Activated CD4-positive, alpha-beta memory T cell treated with anti-CD3 and anti-CD28 coated beads for 36 hours (primary cell): ENCODE measurements at regions not wholly inside any gene's neighbourhood (a gene's known extent, or its start where the extent isn't known, plus 50 kb on each side); places are given as distances from the start of the nearest gene placed in this dataset.

ENCODE experiments used
- CTCF ChIA-PET: fragments of 350-600 bp; sonication (Branson Sonifier 250); formaldehyde crosslinking; loops from one replicate; lab custom pipeline; 2021; ENCODE audit warnings: antibody characterized with exemption, inconsistent platforms; lab: Charles Lee
- POLR2A ChIA-PET: fragments of 350-600 bp; sonication (Branson Sonifier 250); formaldehyde crosslinking; loops from one replicate; lab custom pipeline; 2021; ENCODE audit warnings: antibody characterized with exemption; lab: Charles Lee
- DNase-seq: peaks from one replicate; pipeline ENCODE4 v3.0.0-alpha.2; 2020
- H3K27ac Mint-ChIP-seq: one replicate; pipeline ENCODE4 v1.8.0; 2021; ENCODE audit warnings: mixed read lengths
- H3K27me3 Mint-ChIP-seq: one replicate; pipeline ENCODE4 v1.8.0; 2021; ENCODE audit warnings: mixed read lengths
- H3K36me3 Mint-ChIP-seq: one replicate; pipeline ENCODE4 v1.8.0; 2021; ENCODE audit warnings: mixed read lengths
- H3K4me1 Mint-ChIP-seq: one replicate; pipeline ENCODE4 v1.8.0; 2021; ENCODE audit warnings: low read depth, mixed read lengths
- H3K4me3 Mint-ChIP-seq: one replicate; pipeline ENCODE4 v1.8.0; 2021; ENCODE audit warnings: mild to moderate bottlenecking, mixed read lengths
- H3K9me3 Mint-ChIP-seq: one replicate; pipeline ENCODE4 v1.8.0; 2021; ENCODE audit warnings: mixed read lengths
- intact Hi-C: fragments of 100-400 bp; cut with micrococcal nuclease; formaldehyde crosslinking; loops from one replicate; pipeline ENCODE4 v1.15.1; 2023

- ChIA-PET CTCF (no interaction called here), POLR2A (no interaction called here)
- H3K4me1 Mint-ChIP-seq: no peaks in the 10 kb centered on the region
- no peak for DNase-seq
- no peak overlapping the region for H3K27ac Mint-ChIP-seq
- intact Hi-C loops: no loop called here
- no peak overlapping the region for H3K4me3 Mint-ChIP-seq
- H3K36me3 Mint-ChIP-seq: no peaks in the 10 kb centered on the region
- no peaks in the 10 kb centered on the region for H3K9me3 Mint-ChIP-seq
- H3K27me3 Mint-ChIP-seq: peaks cover 15% of the 10 kb centered on the region
Observed at GRCh38 chr4:89625599-89626293, 211.2 kb downstream of the SNCA start.

DNA sequence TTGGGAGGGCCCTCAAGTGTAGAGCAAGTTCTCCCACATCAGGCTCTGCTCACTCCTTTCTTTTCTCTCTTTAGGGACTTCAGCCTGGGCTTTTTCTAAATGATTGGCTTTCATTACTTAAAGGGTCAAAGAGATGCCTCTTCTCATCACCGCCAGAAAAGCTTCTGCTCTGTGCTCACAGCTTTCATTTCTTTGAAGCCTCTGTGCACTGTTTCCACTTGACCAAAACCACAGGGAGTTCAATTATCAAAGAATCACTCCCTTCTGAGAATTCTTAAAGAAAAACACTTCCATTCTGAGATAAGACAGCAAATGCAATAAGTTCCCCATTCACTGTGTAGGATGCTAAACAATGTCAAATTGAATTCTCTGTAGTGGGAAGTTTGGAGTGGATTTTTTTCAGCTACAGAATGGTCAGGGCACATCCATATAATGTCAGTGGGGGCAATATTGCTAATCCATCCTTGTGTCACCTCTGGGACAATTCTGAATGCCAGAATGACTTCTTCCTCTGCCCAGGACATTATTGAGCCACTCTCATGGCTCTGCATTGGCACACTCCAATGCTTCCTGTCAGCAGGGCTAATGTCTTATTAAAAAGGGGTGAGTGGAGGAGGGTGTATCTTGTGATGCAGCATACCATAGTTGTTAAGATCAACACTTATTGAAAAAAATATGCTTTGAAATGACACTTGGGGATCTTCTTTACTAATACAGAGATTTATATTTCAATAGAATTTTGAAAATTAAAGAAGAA is 217.6 kb downstream of the SNCA start:
- peaks cover 18% of the 10 kb centered on the region for H3K4me1 Mint-ChIP-seq
- intact Hi-C loops: no loop called here
- ChIA-PET CTCF (no interaction called here), POLR2A (no interaction called here)
- no peak overlapping the region for H3K4me3 Mint-ChIP-seq
- no peaks in the 10 kb centered on the region for H3K27me3 Mint-ChIP-seq
- H3K9me3 Mint-ChIP-seq: no peaks in the 10 kb centered on the region
- H3K27ac Mint-ChIP-seq: peak overlapping the region; percentile 48
- no peaks in the 10 kb centered on the region for H3K36me3 Mint-ChIP-seq
- no peak for DNase-seq

GRCh38 chr4:89618151-89618550 is 218.8 kb downstream of the SNCA start:
- Mint-ChIP-seq H3K4me3 (no peak overlapping the region), H3K4me1 (peaks cover 18% of the 10 kb centered on the region), H3K27me3 (no peaks in the 10 kb centered on the region), H3K36me3 (no peaks in the 10 kb centered on the region), H3K9me3 (no peaks in the 10 kb centered on the region), H3K27ac (no peak overlapping the region)
- ChIA-PET POLR2A (no interaction called here), CTCF (no interaction called here)
- intact Hi-C loops: no loop called here
- DNase-seq: no peak

DNA sequence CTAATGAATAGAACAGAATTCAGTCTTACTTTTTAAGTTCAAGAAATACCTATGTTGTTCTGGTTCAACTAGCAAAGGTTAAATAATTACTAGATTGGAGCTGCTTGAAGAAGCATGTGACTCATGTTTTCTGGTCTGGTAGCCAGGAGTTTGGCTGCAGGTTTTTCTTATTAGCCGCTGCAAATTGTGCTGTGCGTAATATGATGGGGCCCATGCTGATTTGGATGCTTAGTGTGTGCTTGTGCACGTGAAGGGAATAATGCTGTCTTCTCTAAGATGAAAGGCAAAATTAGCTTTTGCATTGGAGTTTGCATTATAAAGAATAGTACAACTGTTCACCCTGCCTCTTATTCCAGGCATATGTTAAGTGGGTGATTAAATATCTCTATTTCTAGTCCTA is 219.6 kb downstream of the SNCA start:
- Mint-ChIP-seq H3K36me3 (no peaks in the 10 kb centered on the region), H3K4me3 (no peak overlapping the region), H3K4me1 (peaks cover 20% of the 10 kb centered on the region), H3K9me3 (no peaks in the 10 kb centered on the region), H3K27me3 (no peaks in the 10 kb centered on the region), H3K27ac (no peak overlapping the region)
- DNase-seq: no peak
- POLR2A ChIA-PET: no interaction called here
- CTCF ChIA-PET: no interaction called here
- intact Hi-C loops: no loop called here

DNA sequence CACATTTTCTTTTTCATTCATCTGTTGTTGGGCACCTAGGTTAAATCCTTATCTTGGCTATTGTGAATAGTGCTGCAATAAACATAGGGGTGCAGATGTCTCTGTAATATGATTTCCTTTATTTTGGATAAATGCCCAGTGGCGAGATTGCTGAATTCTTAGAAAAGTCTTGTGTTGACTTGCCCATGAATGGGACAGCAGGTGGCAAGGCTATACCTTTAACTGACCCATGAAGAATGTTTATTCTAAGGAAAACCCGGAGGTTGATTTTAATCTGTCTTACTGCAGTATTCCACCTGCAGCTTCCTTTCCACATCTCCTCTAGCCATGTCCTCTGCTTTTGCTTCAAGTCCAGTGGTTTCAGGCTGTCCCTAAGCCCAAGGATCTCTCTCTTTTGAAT is 220.6 kb downstream of the SNCA start:
- DNase-seq: no peak
- ChIA-PET POLR2A (no interaction called here), CTCF (no interaction called here)
- Mint-ChIP-seq H3K36me3 (no peaks in the 10 kb centered on the region), H3K27me3 (no peaks in the 10 kb centered on the region), H3K4me3 (no peak overlapping the region), H3K27ac (no peak overlapping the region), H3K4me1 (peaks cover 26% of the 10 kb centered on the region), H3K9me3 (no peaks in the 10 kb centered on the region)
- intact Hi-C loops: no loop called here

- H3K4me1 Mint-ChIP-seq: peaks cover 25% of the 10 kb centered on the region
- H3K4me3 Mint-ChIP-seq: no peak overlapping the region
- intact Hi-C loops: no loop called here
- ChIA-PET POLR2A (no interaction called here), CTCF (no interaction called here)
- DNase-seq: no peak
- H3K9me3 Mint-ChIP-seq: no peaks in the 10 kb centered on the region
- H3K36me3 Mint-ChIP-seq: no peaks in the 10 kb centered on the region
- H3K27me3 Mint-ChIP-seq: no peaks in the 10 kb centered on the region
- no peak overlapping the region for H3K27ac Mint-ChIP-seq
Observed at GRCh38 chr4:89615051-89615450, 221.9 kb downstream of the SNCA start.

DNA sequence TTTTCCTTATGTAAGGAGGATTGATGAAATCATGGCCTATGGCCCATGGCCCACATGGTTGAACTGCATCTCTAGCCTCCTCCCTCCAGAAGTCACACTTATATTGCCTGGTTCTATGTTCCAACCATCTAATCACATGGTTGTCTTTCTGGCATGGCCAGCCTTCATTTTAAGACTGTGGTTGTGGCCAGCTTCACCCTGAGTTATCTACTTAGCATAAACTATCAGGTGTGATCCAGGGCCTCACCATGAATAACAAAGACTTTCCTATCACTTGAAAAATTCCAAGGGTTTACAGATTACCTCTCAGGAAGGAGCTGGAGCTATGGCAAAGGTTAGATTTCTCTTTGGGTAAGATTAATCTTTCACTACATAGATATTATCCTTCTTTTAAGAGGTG is 222.8 kb downstream of the SNCA start:
- Mint-ChIP-seq H3K27ac (no peak overlapping the region), H3K36me3 (no peaks in the 10 kb centered on the region), H3K4me1 (peaks cover 18% of the 10 kb centered on the region), H3K4me3 (no peak overlapping the region), H3K9me3 (no peaks in the 10 kb centered on the region), H3K27me3 (no peaks in the 10 kb centered on the region)
- no peak for DNase-seq
- ChIA-PET CTCF (no interaction called here), POLR2A (no interaction called here)
- intact Hi-C loops: no loop called here

- H3K36me3 Mint-ChIP-seq: no peaks in the 10 kb centered on the region
- no peak for DNase-seq
- H3K9me3 Mint-ChIP-seq: no peaks in the 10 kb centered on the region
- ChIA-PET CTCF (no interaction called here), POLR2A (no interaction called here)
- H3K4me3 Mint-ChIP-seq: no peak overlapping the region
- H3K27me3 Mint-ChIP-seq: no peaks in the 10 kb centered on the region
- intact Hi-C loops: no loop called here
- H3K4me1 Mint-ChIP-seq: peaks cover 7% of the 10 kb centered on the region
- H3K27ac Mint-ChIP-seq: no peak overlapping the region
Observed at GRCh38 chr4:89610236-89610635, 226.7 kb downstream of the SNCA start.

GRCh38 chr4:89609756-89610155 is 227.2 kb downstream of the SNCA start:
- no peak overlapping the region for H3K4me3 Mint-ChIP-seq
- no peaks in the 10 kb centered on the region for H3K36me3 Mint-ChIP-seq
- DNase-seq: no peak
- intact Hi-C loops: no loop called here
- H3K4me1 Mint-ChIP-seq: peaks cover 7% of the 10 kb centered on the region
- ChIA-PET POLR2A (no interaction called here), CTCF (no interaction called here)
- H3K9me3 Mint-ChIP-seq: no peaks in the 10 kb centered on the region
- H3K27ac Mint-ChIP-seq: no peak overlapping the region
- no peaks in the 10 kb centered on the region for H3K27me3 Mint-ChIP-seq

GRCh38 chr4:89604951-89605350 is 232.0 kb downstream of the SNCA start:
- Mint-ChIP-seq H3K4me3 (no peak overlapping the region), H3K4me1 (no peaks in the 10 kb centered on the region), H3K9me3 (no peaks in the 10 kb centered on the region), H3K27me3 (peaks cover 4% of the 10 kb centered on the region), H3K36me3 (no peaks in the 10 kb centered on the region), H3K27ac (no peak overlapping the region)
- no peak for DNase-seq
- ChIA-PET CTCF (no interaction called here), POLR2A (no interaction called here)
- intact Hi-C loops: no loop called here

DNA sequence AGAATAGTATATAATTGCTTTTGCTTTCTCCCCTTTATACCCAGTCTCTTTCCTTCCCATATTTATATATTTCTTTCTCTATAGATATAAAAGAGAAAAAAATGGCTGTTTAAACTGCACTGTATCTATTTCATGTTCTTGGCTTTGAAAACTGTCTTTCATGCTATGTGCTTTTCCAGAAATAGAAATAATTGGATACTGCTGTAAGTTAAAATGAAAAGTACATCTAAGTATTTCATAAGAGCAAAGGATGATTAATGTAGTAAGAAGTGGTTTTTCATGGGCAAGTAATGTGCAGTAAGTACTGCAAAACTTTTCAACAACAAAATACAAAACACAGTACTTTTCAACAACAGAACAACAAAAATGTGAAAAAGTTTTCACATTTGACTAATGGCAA is 237.9 kb downstream of the SNCA start:
- CTCF ChIA-PET: no interaction called here
- H3K27me3 Mint-ChIP-seq: peaks cover 6% of the 10 kb centered on the region
- H3K9me3 Mint-ChIP-seq: no peaks in the 10 kb centered on the region
- POLR2A ChIA-PET: no interaction called here
- no peak overlapping the region for H3K4me3 Mint-ChIP-seq
- intact Hi-C loops: loop anchor here (2.0 kb wide), 1 partner anchor 302 kb away; no protein-coding TSS in a partner anchor
- no peak overlapping the region for H3K27ac Mint-ChIP-seq
- H3K4me1 Mint-ChIP-seq: no peaks in the 10 kb centered on the region
- no peaks in the 10 kb centered on the region for H3K36me3 Mint-ChIP-seq
- DNase-seq: no peak

DNA sequence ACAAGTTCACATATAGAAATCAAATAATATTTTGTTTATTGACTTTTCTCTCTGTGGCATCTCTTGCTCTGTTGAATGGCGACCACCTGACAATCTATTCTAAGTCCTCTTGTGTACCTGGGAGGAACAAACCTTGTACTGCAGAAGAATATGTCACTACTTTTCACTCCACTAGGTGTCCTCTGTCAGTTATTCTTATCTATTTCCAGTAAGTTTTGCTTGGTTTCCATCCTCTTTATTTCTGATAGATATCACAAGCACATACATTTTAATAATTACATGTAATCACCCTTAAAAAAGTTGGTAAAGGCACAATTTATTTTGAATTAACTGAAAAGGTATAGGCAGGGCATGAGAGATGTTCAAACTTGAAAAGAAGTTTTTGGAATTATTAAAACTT is 238.4 kb downstream of the SNCA start:
- no peak overlapping the region for H3K27ac Mint-ChIP-seq
- ChIA-PET POLR2A (no interaction called here), CTCF (no interaction called here)
- H3K9me3 Mint-ChIP-seq: no peaks in the 10 kb centered on the region
- H3K4me3 Mint-ChIP-seq: no peak overlapping the region
- H3K36me3 Mint-ChIP-seq: no peaks in the 10 kb centered on the region
- intact Hi-C loops: loop anchor here (2.0 kb wide), 1 partner anchor 302 kb away; no protein-coding TSS in a partner anchor
- no peak for DNase-seq
- H3K27me3 Mint-ChIP-seq: peaks cover 5% of the 10 kb centered on the region
- H3K4me1 Mint-ChIP-seq: no peaks in the 10 kb centered on the region
